ENCODE measurements at regions not wholly inside any gene's neighbourhood (a gene's known extent, or its start where the extent isn't known, plus 50 kb on each side); places are given as distances from the start of the nearest gene placed in this dataset.
A peak's percentile ranks its signal among the peaks of the same experiment; 100 is the strongest.
"Not testable (repeated sequence)": the region's sequence is repeated elsewhere in the genome, so short reads cannot be mapped to it uniquely, and the experiment has no call there.

GRCh38 chr3:91287344-91287743 is 2179.9 kb downstream of the EPHA3 start:
- not testable (repeated sequence) for H3K27me3 ChIP-seq (ENCODE audit: insufficient read depth, low read length); H3K4me2 ChIP-seq (ENCODE audit: low read length); H3K27ac ChIP-seq (ENCODE audit: low read depth, low read length, poor library complexity, severe bottlenecking); H3K9me2 ChIP-seq (ENCODE audit: low read depth, low read length); H3K4me3 ChIP-seq (ENCODE audit: low read depth, low read length, poor library complexity, severe bottlenecking); H3F3A ChIP-seq (ENCODE audit: insufficient read depth, low read length); H2AFZ ChIP-seq (ENCODE audit: low read length); H3K4me1 ChIP-seq (ENCODE audit: insufficient read depth, low read length, severe bottlenecking); H3K9me3 ChIP-seq (ENCODE audit: low read length); H3K9ac ChIP-seq (ENCODE audit: low read length); H3K79me2 ChIP-seq (ENCODE audit: insufficient read depth, low read length); H4K20me1 ChIP-seq (ENCODE audit: insufficient read depth, low read length); H3K36me3 ChIP-seq (ENCODE audit: insufficient read depth, low read length)
- peak; percentile 50 for TF ChIP-seq CTCF (IDR thresholded peaks at IDR 0.05; ENCODE audit: low read length)

GRCh38 chr3:91291388-91291787 is 2184.0 kb downstream of the EPHA3 start:
- not testable (repeated sequence) for H3K9me2 ChIP-seq (ENCODE audit: low read depth, low read length); H3K36me3 ChIP-seq (ENCODE audit: insufficient read depth, low read length); H3K9me3 ChIP-seq (ENCODE audit: low read length); H3K4me1 ChIP-seq (ENCODE audit: insufficient read depth, low read length, severe bottlenecking); H3K27me3 ChIP-seq (ENCODE audit: insufficient read depth, low read length); H3K79me2 ChIP-seq (ENCODE audit: insufficient read depth, low read length); H3K4me3 ChIP-seq (ENCODE audit: low read depth, low read length, poor library complexity, severe bottlenecking); H3F3A ChIP-seq (ENCODE audit: insufficient read depth, low read length); H2AFZ ChIP-seq (ENCODE audit: low read length); H4K20me1 ChIP-seq (ENCODE audit: insufficient read depth, low read length); H3K27ac ChIP-seq (ENCODE audit: low read depth, low read length, poor library complexity, severe bottlenecking); H3K4me2 ChIP-seq (ENCODE audit: low read length); H3K9ac ChIP-seq (ENCODE audit: low read length)

All from OCI-LY1 (cell line).